ENCODE measurements at regions not wholly inside any gene's neighbourhood (a gene's known extent, or its start where the extent isn't known, plus 50 kb on each side); places are given as distances from the start of the nearest gene placed in this dataset.

DNA sequence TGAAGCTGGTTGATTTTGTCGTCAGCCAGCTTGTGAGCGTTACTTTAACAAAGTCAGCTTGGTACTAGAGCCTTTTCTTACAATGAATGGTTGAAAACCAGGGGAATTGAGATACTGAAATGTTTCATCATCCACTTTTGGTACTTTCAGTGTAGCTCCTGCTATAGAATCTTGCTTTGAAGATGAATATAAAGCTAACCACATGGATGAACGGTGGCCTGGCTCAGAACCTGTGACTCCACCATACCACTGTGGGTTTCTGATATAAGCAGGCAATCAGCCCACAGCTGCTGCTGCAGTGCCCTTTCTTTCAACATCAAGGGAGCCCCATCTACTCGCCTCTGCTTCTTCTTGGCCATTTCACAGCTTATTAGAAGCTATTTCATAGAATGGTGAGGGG, 53.2 kb upstream of the GPR45 start:
- WGBS (ENCODE audit: missing lambda C conversion rate): 45% methylated on average over 4 of the region's 4 CpGs
- Histone ChIP-seq H3K27ac (no peak overlapping the region), H3K4me1 (no peaks in the 10 kb centered on the region), H3K9me3 (0 out of 3 replicates have a peak, but pooled peaks cover 5% of the 10 kb centered on the region), H3K4me3 (no peak overlapping the region), H3K4me2 (no peak overlapping the region)
- TF ChIP-seq FOXS1 (CRISPR knock-in tag; IDR thresholded peaks at IDR 0.05): no peak
- no peak for TF ChIP-seq MAZ (IDR thresholded peaks at IDR 0.05; ENCODE audit: borderline replicate concordance, low read depth, low read length)
- no peak for TF ChIP-seq CBX8 (IDR thresholded peaks at IDR 0.05)
- TF ChIP-seq ZC3H11A (IDR thresholded peaks at IDR 0.05): no peak
- no peak for TF ChIP-seq CBX2 (IDR thresholded peaks at IDR 0.05; ENCODE audit: borderline replicate concordance, low read depth)
- TF ChIP-seq, protein P1, sequence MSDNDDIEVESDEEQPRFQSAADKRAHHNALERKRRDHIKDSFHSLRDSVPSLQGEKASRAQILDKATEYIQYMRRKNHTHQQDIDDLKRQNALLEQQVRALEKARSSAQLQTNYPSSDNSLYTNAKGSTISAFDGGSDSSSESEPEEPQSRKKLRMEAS (IDR thresholded peaks at IDR 0.05): no peak
- TF ChIP-seq ZFP36 (IDR thresholded peaks at IDR 0.05; ENCODE audit: borderline replicate concordance, partially characterized antibody): no peak
- no peak for TF ChIP-seq ZNF302 (CRISPR knock-in tag; IDR thresholded peaks at IDR 0.05)
- TF ChIP-seq, protein P2, sequence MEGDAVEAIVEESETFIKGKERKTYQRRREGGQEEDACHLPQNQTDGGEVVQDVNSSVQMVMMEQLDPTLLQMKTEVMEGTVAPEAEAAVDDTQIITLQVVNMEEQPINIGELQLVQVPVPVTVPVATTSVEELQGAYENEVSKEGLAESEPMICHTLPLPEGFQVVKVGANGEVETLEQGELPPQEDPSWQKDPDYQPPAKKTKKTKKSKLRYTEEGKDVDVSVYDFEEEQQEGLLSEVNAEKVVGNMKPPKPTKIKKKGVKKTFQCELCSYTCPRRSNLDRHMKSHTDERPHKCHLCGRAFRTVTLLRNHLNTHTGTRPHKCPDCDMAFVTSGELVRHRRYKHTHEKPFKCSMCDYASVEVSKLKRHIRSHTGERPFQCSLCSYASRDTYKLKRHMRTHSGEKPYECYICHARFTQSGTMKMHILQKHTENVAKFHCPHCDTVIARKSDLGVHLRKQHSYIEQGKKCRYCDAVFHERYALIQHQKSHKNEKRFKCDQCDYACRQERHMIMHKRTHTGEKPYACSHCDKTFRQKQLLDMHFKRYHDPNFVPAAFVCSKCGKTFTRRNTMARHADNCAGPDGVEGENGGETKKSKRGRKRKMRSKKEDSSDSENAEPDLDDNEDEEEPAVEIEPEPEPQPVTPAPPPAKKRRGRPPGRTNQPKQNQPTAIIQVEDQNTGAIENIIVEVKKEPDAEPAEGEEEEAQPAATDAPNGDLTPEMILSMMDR (IDR thresholded peaks at IDR 0.05): no peak
- TF ChIP-seq, protein P3, sequence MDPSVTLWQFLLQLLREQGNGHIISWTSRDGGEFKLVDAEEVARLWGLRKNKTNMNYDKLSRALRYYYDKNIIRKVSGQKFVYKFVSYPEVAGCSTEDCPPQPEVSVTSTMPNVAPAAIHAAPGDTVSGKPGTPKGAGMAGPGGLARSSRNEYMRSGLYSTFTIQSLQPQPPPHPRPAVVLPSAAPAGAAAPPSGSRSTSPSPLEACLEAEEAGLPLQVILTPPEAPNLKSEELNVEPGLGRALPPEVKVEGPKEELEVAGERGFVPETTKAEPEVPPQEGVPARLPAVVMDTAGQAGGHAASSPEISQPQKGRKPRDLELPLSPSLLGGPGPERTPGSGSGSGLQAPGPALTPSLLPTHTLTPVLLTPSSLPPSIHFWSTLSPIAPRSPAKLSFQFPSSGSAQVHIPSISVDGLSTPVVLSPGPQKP (IDR thresholded peaks at IDR 0.05; ENCODE audit: low read depth, low read length): no peak
- TF ChIP-seq SREBF2 (IDR thresholded peaks at IDR 0.05): no peak
- ChIA-PET POLR2A (no interaction called here), CTCF (interaction anchor here (1.6 to 1.8 kb wide), 2 partner anchors 8 to 74 kb away, joined by 3 to 10 read pairs; no protein-coding TSS in a partner anchor)
- FAIRE-seq (no peak), DNase-seq (ENCODE audit: low read depth in 1 of 2, low spot score in 1 of 2) (no peak), ATAC-seq (no peak)
